ENCODE measurements at regions not wholly inside any gene's neighbourhood (a gene's known extent, or its start where the extent isn't known, plus 50 kb on each side); places are given as distances from the start of the nearest gene placed in this dataset.

- peaks cover 8% of the 10 kb centered on the region for H3K27me3 ChIP-seq (ENCODE audit: insufficient read depth, low read length)
- no peak overlapping the region for H3K4me2 ChIP-seq (ENCODE audit: low read length)
- H3K36me3 ChIP-seq (ENCODE audit: control insufficient read depth in 1 of 2, insufficient read depth in 2 of 2, low read length in 2 of 2), result no peaks in the 10 kb centered on the region
- POLR2A ChIA-PET, result no interaction called here
- no peak overlapping the region for H3K27ac ChIP-seq (ENCODE audit: low read depth, low read length)
- RAD21 ChIA-PET (ENCODE audit: low non-redundant PET in 1 of 2, low total read pairs in 2 of 2, uncharacterized antibody in 2 of 2, unreplicated experiment in 2 of 2), result no interaction called here
- no peaks in the 10 kb centered on the region for H4K20me1 ChIP-seq (ENCODE audit: insufficient read depth)
- no peaks in the 10 kb centered on the region for H3K79me2 ChIP-seq (ENCODE audit: insufficient read depth, low read length)
- no TSS peak for BruUV-seq (replicated peaks)
- DNase-seq (ENCODE audit: low read depth, low spot score), result no peak
- H3K4me3 ChIP-seq (replicated peaks in 1 of 2; ENCODE audit: low read depth in 1 of 2, low read length in 2 of 2), result no peak overlapping the region
- no peak for ATAC-seq
- H3K9me2 ChIP-seq (ENCODE audit: insufficient read depth), result no peaks in the 10 kb centered on the region
- intact Hi-C loops (cut with micrococcal nuclease), result no loop called here
- TF ChIP-seq SRF (IDR thresholded peaks at IDR 0.05; ENCODE audit: low read depth) (no peak), MAX (IDR thresholded peaks at IDR 0.05) (no peak), POLR2AphosphoS5 (IDR thresholded peaks at IDR 0.05; ENCODE audit: low read depth, low read length) (no peak), CEBPB (IDR thresholded peaks at IDR 0.05; ENCODE audit: low read depth) (no peak), ZNF274 (IDR thresholded peaks at IDR 0.05; ENCODE audit: low read depth, low read length) (no peak), CBX3 (IDR thresholded peaks at IDR 0.05; ENCODE audit: low read depth) (no peak), REST (IDR thresholded peaks at IDR 0.05; ENCODE audit: low read depth) (no peak), POLR2A (IDR thresholded peaks at IDR 0.05; ENCODE audit: borderline replicate concordance, extremely low read depth, insufficient read depth, insufficient read length) (no peak), ZBTB33 (IDR thresholded peaks at IDR 0.05; ENCODE audit: extremely low read depth, insufficient replicate concordance, low read length) (no peak), RAD21 (IDR thresholded peaks at IDR 0.05; ENCODE audit: low read depth) (no peak), EGR1 (IDR thresholded peaks at IDR 0.05; ENCODE audit: low read depth) (no peak), CTCF (IDR thresholded peaks at IDR 0.05 in 2 of 3, conservative IDR thresholded peaks at IDR 0.05 in 1 of 3; ENCODE audit: borderline replicate concordance in 1 of 3, insufficient read depth in 1 of 3, low read depth in 2 of 3, low read length in 2 of 3) (no peak), EZH2phosphoT487 (IDR thresholded peaks at IDR 0.05; ENCODE audit: borderline replicate concordance) (no peak), SIN3A (IDR thresholded peaks at IDR 0.05; ENCODE audit: low read depth) (no peak), ZFX (IDR thresholded peaks at IDR 0.05) (no peak)
- no peak overlapping the region for H3K9ac ChIP-seq (ENCODE audit: low read length)
- CTCF ChIA-PET, result no interaction called here
- no peak overlapping the region for H2AFZ ChIP-seq (ENCODE audit: low read depth, low read length, poor library complexity, severe bottlenecking)
- H3K4me1 ChIP-seq (ENCODE audit: control insufficient read depth in 1 of 2, insufficient read depth in 2 of 2, low read length in 2 of 2), result peaks cover 0 to 3% of the 10 kb centered on the region in 2 experiments; a peak in 1 of 4 replicates
- no peaks in the 10 kb centered on the region for H3K9me3 ChIP-seq (ENCODE audit: control insufficient read depth in 1 of 2, insufficient read depth in 1 of 2, low read depth in 1 of 2, low read length in 2 of 2)
These were observed 216.2 kb upstream of the PRKCQ start for GRCh38 chr10:6796231-6796630.

Measured in HCT116 (cell line).